ENCODE measurements at regions not wholly inside any gene's neighbourhood (a gene's known extent, or its start where the extent isn't known, plus 50 kb on each side); places are given as distances from the start of the nearest gene placed in this dataset.

DNA sequence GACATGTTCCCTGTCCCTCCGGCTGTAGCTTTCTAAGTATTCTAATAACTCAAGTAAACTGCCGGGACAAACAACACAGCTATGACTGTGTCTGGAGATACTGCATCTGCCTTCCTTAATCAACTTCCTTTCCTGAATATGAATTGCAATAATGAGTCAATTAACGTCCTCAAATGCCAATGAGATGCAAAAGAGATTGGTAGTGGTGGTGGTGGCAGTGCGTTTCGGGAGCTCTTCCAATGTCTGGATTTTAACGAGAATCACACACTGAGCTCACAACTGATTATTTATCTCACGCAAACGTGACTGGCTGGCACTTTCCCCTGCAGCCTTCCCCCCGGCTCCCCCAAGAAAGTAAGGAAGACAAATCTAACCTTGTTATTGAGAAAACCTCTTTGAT lies 226.1 kb upstream of the GK2 start:
- DNase-seq (ENCODE audit: low spot score in 2 of 2): no peak
- Histone ChIP-seq H3K4me3 (no peak overlapping the region), H3K27me3 (no peaks in the 10 kb centered on the region), H3K9me3 (no peaks in the 10 kb centered on the region), H3K36me3 (no peaks in the 10 kb centered on the region), H3K4me1 (no peaks in the 10 kb centered on the region), H3K27ac (no peak overlapping the region)
- TF ChIP-seq POLR2A (IDR thresholded peaks at IDR 0.05): no peak
- WGBS, 2 donors: 86 to 90% methylated on average over 9 of the region's 9 CpGs

DNA sequence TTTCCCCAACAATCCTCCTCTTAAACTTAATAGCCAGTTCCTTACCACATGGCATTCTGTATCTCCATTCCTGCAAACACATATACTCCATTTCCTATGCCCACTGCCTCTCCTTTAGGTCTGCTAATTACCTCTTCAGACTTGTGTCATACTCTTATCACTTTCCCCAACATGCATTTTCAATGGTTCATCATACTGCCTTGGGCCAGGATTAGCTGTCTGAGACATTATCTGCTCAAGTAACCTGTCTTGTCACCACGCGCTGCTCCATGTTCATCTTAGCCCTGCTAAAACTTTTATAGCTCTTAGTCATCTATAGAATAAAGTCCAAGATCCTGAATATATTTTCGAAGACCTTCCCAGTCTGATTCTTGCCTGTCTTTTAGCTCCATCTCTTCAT lies 224.1 kb upstream of the GK2 start:
- Histone ChIP-seq H3K36me3 (no peaks in the 10 kb centered on the region), H3K4me1 (no peaks in the 10 kb centered on the region), H3K27me3 (no peaks in the 10 kb centered on the region), H3K27ac (no peak overlapping the region), H3K4me3 (no peak overlapping the region), H3K9me3 (no peaks in the 10 kb centered on the region)
- WGBS, 2 donors: 93 to 98% methylated on average over 3 of the region's 3 CpGs
- DNase-seq (ENCODE audit: low spot score in 2 of 2): no peak
- TF ChIP-seq, protein P1, sequence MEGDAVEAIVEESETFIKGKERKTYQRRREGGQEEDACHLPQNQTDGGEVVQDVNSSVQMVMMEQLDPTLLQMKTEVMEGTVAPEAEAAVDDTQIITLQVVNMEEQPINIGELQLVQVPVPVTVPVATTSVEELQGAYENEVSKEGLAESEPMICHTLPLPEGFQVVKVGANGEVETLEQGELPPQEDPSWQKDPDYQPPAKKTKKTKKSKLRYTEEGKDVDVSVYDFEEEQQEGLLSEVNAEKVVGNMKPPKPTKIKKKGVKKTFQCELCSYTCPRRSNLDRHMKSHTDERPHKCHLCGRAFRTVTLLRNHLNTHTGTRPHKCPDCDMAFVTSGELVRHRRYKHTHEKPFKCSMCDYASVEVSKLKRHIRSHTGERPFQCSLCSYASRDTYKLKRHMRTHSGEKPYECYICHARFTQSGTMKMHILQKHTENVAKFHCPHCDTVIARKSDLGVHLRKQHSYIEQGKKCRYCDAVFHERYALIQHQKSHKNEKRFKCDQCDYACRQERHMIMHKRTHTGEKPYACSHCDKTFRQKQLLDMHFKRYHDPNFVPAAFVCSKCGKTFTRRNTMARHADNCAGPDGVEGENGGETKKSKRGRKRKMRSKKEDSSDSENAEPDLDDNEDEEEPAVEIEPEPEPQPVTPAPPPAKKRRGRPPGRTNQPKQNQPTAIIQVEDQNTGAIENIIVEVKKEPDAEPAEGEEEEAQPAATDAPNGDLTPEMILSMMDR (IDR thresholded peaks at IDR 0.05): no peak
- no peak for TF ChIP-seq POLR2A (IDR thresholded peaks at IDR 0.05)
- TF ChIP-seq EP300 (IDR thresholded peaks at IDR 0.05): no peak

DNA sequence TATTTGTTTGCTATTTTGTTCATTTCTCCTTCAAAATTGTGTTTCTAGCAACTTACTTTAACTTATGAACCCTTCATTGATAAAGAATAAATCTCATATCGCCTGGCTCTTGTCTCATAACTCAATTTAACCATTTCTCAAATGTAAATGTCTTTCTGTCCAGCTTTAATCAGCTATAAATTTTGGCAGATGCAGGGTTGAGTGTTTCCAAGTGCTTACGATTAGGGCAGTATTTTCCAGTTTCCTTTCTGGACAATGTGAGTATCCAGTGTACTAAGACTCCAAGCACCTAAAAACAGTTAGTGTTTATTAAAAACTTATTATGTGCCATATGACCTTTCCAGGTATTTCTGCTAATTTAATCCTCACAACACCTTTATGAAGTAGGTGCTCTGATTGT lies 218.6 kb upstream of the GK2 start:
- H3K27me3 ChIP-seq: no peaks in the 10 kb centered on the region
- H3K27ac ChIP-seq: no peak overlapping the region
- H3K9me3 ChIP-seq: no peaks in the 10 kb centered on the region
- no peak for DNase-seq (ENCODE audit: low spot score in 2 of 2)
- H3K4me1 ChIP-seq: peaks cover 0 to 12% (median 0%) of the 10 kb centered on the region in 4 donors
- TF ChIP-seq EP300 (IDR thresholded peaks at IDR 0.05): no peak
- TF ChIP-seq, protein P1 (IDR thresholded peaks at IDR 0.05): no peak
- TF ChIP-seq POLR2A (IDR thresholded peaks at IDR 0.05): no peak
- H3K36me3 ChIP-seq: no peaks in the 10 kb centered on the region
- H3K4me3 ChIP-seq: no peak overlapping the region
- WGBS, 2 donors: 62 to 70% methylated on average over 2 of the region's 2 CpGs

DNA sequence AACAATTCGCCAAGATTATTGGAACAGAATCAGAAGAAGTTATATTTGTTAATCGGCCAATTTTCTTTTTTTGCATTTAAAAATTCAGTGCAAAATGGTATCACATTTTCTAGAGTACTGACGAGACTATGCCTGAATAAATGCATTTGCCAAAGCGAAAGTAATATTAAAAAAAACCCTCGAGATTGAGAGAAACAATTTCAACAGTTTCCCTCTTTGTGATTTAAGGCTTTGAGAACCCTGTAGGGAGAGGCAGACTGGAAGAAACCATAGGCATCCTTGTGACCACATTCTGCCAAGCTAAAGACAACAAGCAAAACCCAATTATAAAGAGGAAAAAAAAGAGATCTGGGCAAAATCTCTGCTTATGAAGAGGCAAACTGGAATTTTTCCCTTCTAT lies 218.1 kb upstream of the GK2 start:
- no peaks in the 10 kb centered on the region for H3K27me3 ChIP-seq
- H3K4me3 ChIP-seq: peak overlapping the region in 2 of 4 donors; percentile 3 to 15
- TF ChIP-seq POLR2A (IDR thresholded peaks at IDR 0.05) (no peak), EP300 (IDR thresholded peaks at IDR 0.05) (no peak)
- TF ChIP-seq, protein P1 (IDR thresholded peaks at IDR 0.05): no peak
- no peak overlapping the region for H3K27ac ChIP-seq
- DNase-seq (ENCODE audit: low spot score in 2 of 2): no peak
- H3K36me3 ChIP-seq: no peaks in the 10 kb centered on the region
- H3K9me3 ChIP-seq: no peaks in the 10 kb centered on the region
- H3K4me1 ChIP-seq: peaks cover 0 to 12% (median 0%) of the 10 kb centered on the region in 4 donors
- 64 to 69% methylated on average over 5 of the region's 5 CpGs for WGBS, 2 donors

DNA sequence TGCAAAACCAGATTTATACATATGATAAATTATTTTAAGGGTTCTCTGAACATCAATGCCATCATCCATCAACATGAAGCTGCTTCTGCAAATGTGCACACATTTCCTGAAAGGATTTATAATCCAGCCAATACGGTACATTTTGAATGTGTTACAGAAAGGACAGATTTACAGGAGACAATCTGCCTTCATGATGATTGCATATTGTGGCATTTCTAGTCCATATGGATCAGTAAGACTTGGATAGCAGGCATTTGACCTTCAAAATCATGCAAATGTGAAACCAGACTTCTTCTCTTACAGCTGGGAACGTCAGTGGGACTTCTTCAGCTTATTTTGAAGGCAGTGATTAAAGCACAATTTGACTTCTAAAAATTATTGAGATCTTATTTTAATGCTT lies 217.3 kb upstream of the GK2 start:
- WGBS, 2 donors: 58 to 63% methylated on average over 2 of the region's 2 CpGs
- H3K27me3 ChIP-seq: no peaks in the 10 kb centered on the region
- no peak overlapping the region for H3K27ac ChIP-seq
- no peak overlapping the region for H3K4me3 ChIP-seq
- no peaks in the 10 kb centered on the region for H3K36me3 ChIP-seq
- no peaks in the 10 kb centered on the region for H3K9me3 ChIP-seq
- H3K4me1 ChIP-seq: peaks cover 0 to 12% (median 0%) of the 10 kb centered on the region in 4 donors
- no peak for DNase-seq (ENCODE audit: low spot score in 2 of 2)
- no peak for TF ChIP-seq POLR2A (IDR thresholded peaks at IDR 0.05)
- TF ChIP-seq, protein P1 (IDR thresholded peaks at IDR 0.05): no peak
- no peak for TF ChIP-seq EP300 (IDR thresholded peaks at IDR 0.05)

Data from tibial nerve (tissue), 4 donors.